Prostate gland (tissue), 2 donors: ENCODE measurements at regions not wholly inside any gene's neighbourhood (a gene's known extent, or its start where the extent isn't known, plus 50 kb on each side); places are given as distances from the start of the nearest gene placed in this dataset.

Experiments used
- small RNA-seq, 2 donors: library from RNA; depleted of rRNA; stranded (forward); fragments of <200 nt; gene quantifications; one replicate each; pipeline ENCODE3, GENCODE V24; 2016

Small RNA genes in the stretch of these regions (small RNA-seq; reads per million reads assigned to genes)
- 0 reads per million in 2 donors for gene RN7SL705P
